HepG2 (cell line): ENCODE measurements at regions not wholly inside any gene's neighbourhood (a gene's known extent, or its start where the extent isn't known, plus 50 kb on each side); places are given as distances from the start of the nearest gene placed in this dataset.

ENCODE experiments used
- ARNT ChIP-seq: fragments of 450-650 bp; IDR thresholded peaks from 2 replicates; pipeline ENCODE4 v1.6.1; 2017
- CBX1 ChIP-seq: IDR thresholded peaks from one replicate; pipeline ENCODE4 v1.6.1; 2016; ENCODE audit warnings: antibody characterized with exemption, low read depth
- CCDC6 ChIP-seq: sonication (generic); formaldehyde crosslinking; IDR thresholded peaks from 2 replicates; pipeline ENCODE4 v1.8.1; 2022; ENCODE audit warnings: mild to moderate bottlenecking, missing genetic modification reagents, moderate library complexity
- CTCF ChIP-seq: sonication (generic); formaldehyde crosslinking; IDR thresholded peaks from 2 replicates; pipeline ENCODE4 v1.5.0; 2020; ENCODE audit warnings: mild to moderate bottlenecking, missing genetic modification reagents, moderate library complexity
- EP300 ChIP-seq, 3 experiments: sonication (generic) in 1 of 3; formaldehyde crosslinking in 1 of 3; IDR thresholded peaks; 2 replicates each; pipeline versions ENCODE4 v1.5.1 to v1.6.1; 2011 to 2020; ENCODE audit warnings: low read depth in 2 of 3, low read length in 2 of 3, borderline replicate concordance in 1 of 3, improper control_type of control experiment in 1 of 3, mild to moderate bottlenecking in 1 of 3, missing genetic modification reagents in 1 of 3, moderate library complexity in 1 of 3
- GLI4 ChIP-seq: sonication (generic); formaldehyde crosslinking; IDR thresholded peaks from 2 replicates; pipeline ENCODE4 v1.5.1; 2020; ENCODE audit warnings: missing genetic modification reagents, mild to moderate bottlenecking, moderate library complexity, borderline replicate concordance
- HDAC2 ChIP-seq: sonication (generic); formaldehyde crosslinking; IDR thresholded peaks from 2 replicates; pipeline ENCODE4 v1.4.0; 2020; ENCODE audit warnings: missing genetic modification reagents
- PATZ1 ChIP-seq: sonication (generic); formaldehyde crosslinking; IDR thresholded peaks from 2 replicates; pipeline ENCODE4 v1.4.0; 2020; ENCODE audit warnings: missing genetic modification reagents
- PRDM10 ChIP-seq: sonication (generic); formaldehyde crosslinking; IDR thresholded peaks from 2 replicates; pipeline ENCODE4 v1.4.0; 2020; ENCODE audit warnings: low read depth, missing genetic modification reagents
- RFX5 ChIP-seq: IDR thresholded peaks from 2 replicates; pipeline ENCODE4 v1.6.1; 2011; ENCODE audit warnings: low read depth, low read length, improper control_type of control experiment
- SIX1 ChIP-seq: sonication (generic); formaldehyde crosslinking; IDR thresholded peaks from 2 replicates; pipeline ENCODE4 v1.4.0; 2020; ENCODE audit warnings: missing genetic modification reagents, borderline replicate concordance
- ZBTB8A ChIP-seq: sonication (generic); formaldehyde crosslinking; IDR thresholded peaks from 2 replicates; pipeline ENCODE4 v1.4.0; 2020; ENCODE audit warnings: mild to moderate bottlenecking, low read depth, missing genetic modification reagents, borderline replicate concordance
- ZNF614 ChIP-seq: IDR thresholded peaks from 2 replicates; pipeline ENCODE4 v1.6.1; 2018; ENCODE audit warnings: missing biosample characterization, missing genetic modification reagents, inconsistent platforms, borderline replicate concordance

- TF ChIP-seq ZBTB8A (CRISPR knock-in tag) (no peak), CCDC6 (CRISPR knock-in tag) (no peak), ARNT (no peak), CBX1 (no peak), EP300 (IDR thresholded peaks at IDR 0.05; ENCODE audit: low read depth in 2 of 2, low read length in 2 of 2) (no peak), EP300 (CRISPR knock-in tag; IDR thresholded peaks at IDR 0.05; ENCODE audit: borderline replicate concordance) (no peak), HDAC2 (no peak), PRDM10 (CRISPR knock-in tag) (no peak), ZNF614 (CRISPR knock-in tag) (no peak), PATZ1 (no peak), RFX5 (no peak), GLI4 (CRISPR knock-in tag) (no peak), CTCF (CRISPR knock-in tag) (no peak), SIX1 (CRISPR knock-in tag) (no peak)
Measured at GRCh38 chr1:201720522-201720844, 108.5 kb upstream of the IPO9 start.
